GM18508 (cell line): ENCODE measurements at regions not wholly inside any gene's neighbourhood (a gene's known extent, or its start where the extent isn't known, plus 50 kb on each side); places are given as distances from the start of the nearest gene placed in this dataset.

ENCODE experiments used
- ATAC-seq: cut with Tn5 transposase; IDR thresholded peaks from one replicate; pipeline ENCODE4 v1.9.1; 2021; ENCODE audit warnings: moderate number of reproducible peaks; ENCODE audit not compliant: insufficient read depth, unreplicated experiment

- ATAC-seq: no peak
Measured at GRCh38 chr5:4983701-4984100, 156.4 kb upstream of the ADAMTS16 start.

- ATAC-seq: no peak
Measured at GRCh38 chr5:4984461-4984860, 155.7 kb upstream of the ADAMTS16 start.

GRCh38 chr5:4987431-4987830 lies 152.7 kb upstream of the ADAMTS16 start:
- ATAC-seq: no peak

- ATAC-seq: no peak
Measured at GRCh38 chr5:4989118-4989517, 151.0 kb upstream of the ADAMTS16 start.

- no peak for ATAC-seq
Measured at GRCh38 chr5:4990017-4990416, 150.1 kb upstream of the ADAMTS16 start.

- ATAC-seq: no peak
Measured at GRCh38 chr5:4990462-4990861, 149.7 kb upstream of the ADAMTS16 start.

GRCh38 chr5:4991925-4992324 lies 148.2 kb upstream of the ADAMTS16 start:
- no peak for ATAC-seq

GRCh38 chr5:4995014-4995413 lies 145.1 kb upstream of the ADAMTS16 start:
- no peak for ATAC-seq

- no peak for ATAC-seq
Measured at GRCh38 chr5:5005353-5005752, 134.8 kb upstream of the ADAMTS16 start.

GRCh38 chr5:5006548-5006947 lies 133.6 kb upstream of the ADAMTS16 start:
- ATAC-seq: no peak

- no peak for ATAC-seq
Measured at GRCh38 chr5:5009240-5009639, 130.9 kb upstream of the ADAMTS16 start.

- ATAC-seq: no peak
Measured at GRCh38 chr5:5011151-5011550, 129.0 kb upstream of the ADAMTS16 start.

- no peak for ATAC-seq
Measured at GRCh38 chr5:5014586-5015235, 125.4 kb upstream of the ADAMTS16 start.

GRCh38 chr5:5017827-5018577 lies 122.1 kb upstream of the ADAMTS16 start:
- no peak for ATAC-seq

GRCh38 chr5:5018578-5018970 lies 121.6 kb upstream of the ADAMTS16 start:
- ATAC-seq: no peak

GRCh38 chr5:5021436-5021835 lies 118.7 kb upstream of the ADAMTS16 start:
- no peak for ATAC-seq

- no peak for ATAC-seq
Measured at GRCh38 chr5:5025098-5025773, 114.9 kb upstream of the ADAMTS16 start.

GRCh38 chr5:5025774-5026408 lies 114.2 kb upstream of the ADAMTS16 start:
- no peak for ATAC-seq

- ATAC-seq: no peak
Measured at GRCh38 chr5:5026409-5026785, 113.7 kb upstream of the ADAMTS16 start.

GRCh38 chr5:5031665-5032064 lies 108.5 kb upstream of the ADAMTS16 start:
- no peak for ATAC-seq

GRCh38 chr5:5037674-5038073 lies 102.5 kb upstream of the ADAMTS16 start:
- ATAC-seq: peak; percentile 70
